ENCODE measurements at regions not wholly inside any gene's neighbourhood (a gene's known extent, or its start where the extent isn't known, plus 50 kb on each side); places are given as distances from the start of the nearest gene placed in this dataset.
"Not testable (repeated sequence)": the region's sequence is repeated elsewhere in the genome, so short reads cannot be mapped to it uniquely, and the experiment has no call there.

GRCh38 chr6:118705544-118706491 is 54.4 kb upstream of the CEP85L start:
- TF ChIP-seq CTCF (IDR thresholded peaks at IDR 0.05; ENCODE audit: borderline replicate concordance, extremely low read depth, insufficient read depth), result no peak
- H3K9me3 ChIP-seq (ENCODE audit: control insufficient read depth in 2 of 3, insufficient read depth in 1 of 3, low read length in 3 of 3), result no peaks in the 10 kb centered on the region
- DNase-seq (peak in 3 of 5 donors; percentile 24 to 61 (median 53)), FAIRE-seq (no peak)
- no peaks in the 10 kb centered on the region for H3K27me3 ChIP-seq (ENCODE audit: control insufficient read depth, insufficient read depth, low read length)
- intact Hi-C loops (cut with DNase I), result no loop called here
- peaks cover 3 to 6% (median 6%) of the 10 kb centered on the region in 3 donors for H3K4me1 ChIP-seq (ENCODE audit: control insufficient read depth in 2 of 3, insufficient read depth in 2 of 3, low read depth in 1 of 3, low read length in 3 of 3)
- peak overlapping the region in 1 of 2 donors; percentile 9 for H3K27ac ChIP-seq (ENCODE audit: low read depth in 2 of 2, low read length in 2 of 2)
- H3K9ac ChIP-seq (ENCODE audit: low read length in 3 of 3), result peak overlapping the region in 1 of 3 donors; percentile 10
- peak overlapping the region in 1 of 3 donors; percentile 45 for H3K4me3 ChIP-seq (ENCODE audit: low read length in 3 of 3)
- H3K36me3 ChIP-seq (ENCODE audit: control insufficient read depth in 2 of 3, insufficient read depth in 3 of 3, low read length in 3 of 3), result no peaks in the 10 kb centered on the region

GRCh38 chr6:118704915-118705314 is 53.5 kb upstream of the CEP85L start:
- TF ChIP-seq CTCF (IDR thresholded peaks at IDR 0.05; ENCODE audit: borderline replicate concordance, extremely low read depth, insufficient read depth), result no peak

GRCh38 chr6:118701260-118701659 is 49.9 kb upstream of the CEP85L start:
- intact Hi-C loops (cut with DNase I); H3K36me3 ChIP-seq (ENCODE audit: control insufficient read depth in 2 of 3, insufficient read depth in 3 of 3, low read length in 3 of 3); H3K9me3 ChIP-seq (ENCODE audit: control insufficient read depth in 2 of 3, insufficient read depth in 1 of 3, low read length in 3 of 3); H3K4me1 ChIP-seq (ENCODE audit: control insufficient read depth in 2 of 3, insufficient read depth in 2 of 3, low read depth in 1 of 3, low read length in 3 of 3); H3K27ac ChIP-seq (ENCODE audit: low read depth in 2 of 2, low read length in 2 of 2); H3K27me3 ChIP-seq (ENCODE audit: control insufficient read depth, insufficient read depth, low read length); H3K9ac ChIP-seq (ENCODE audit: low read length in 3 of 3); H3K4me3 ChIP-seq (ENCODE audit: low read length in 3 of 3); DNase-seq; FAIRE-seq: not testable (repeated sequence)

More at GRCh38 chr6:118704915-118705314, 53.5 kb upstream of the CEP85L start:
- no peak for FAIRE-seq
- DNase-seq, result peak in 1 of 5 donors; percentile 32
- Histone ChIP-seq H3K36me3 (ENCODE audit: control insufficient read depth in 2 of 3, insufficient read depth in 3 of 3, low read length in 3 of 3) (no peaks in the 10 kb centered on the region), H3K9ac (ENCODE audit: low read length in 3 of 3) (no peak overlapping the region), H3K27ac (ENCODE audit: low read depth in 2 of 2, low read length in 2 of 2) (no peak overlapping the region), H3K4me3 (ENCODE audit: low read length in 3 of 3) (no peak overlapping the region), H3K27me3 (ENCODE audit: control insufficient read depth, insufficient read depth, low read length) (no peaks in the 10 kb centered on the region), H3K9me3 (ENCODE audit: control insufficient read depth in 2 of 3, insufficient read depth in 1 of 3, low read length in 3 of 3) (no peaks in the 10 kb centered on the region), H3K4me1 (ENCODE audit: control insufficient read depth in 2 of 3, insufficient read depth in 2 of 3, low read depth in 1 of 3, low read length in 3 of 3) (peaks cover 3 to 5% (median 3%) of the 10 kb centered on the region in 3 donors)
- intact Hi-C loops (cut with DNase I), result no loop called here
